HEK293T (cell line): ENCODE measurements at regions not wholly inside any gene's neighbourhood (a gene's known extent, or its start where the extent isn't known, plus 50 kb on each side); places are given as distances from the start of the nearest gene placed in this dataset.

Source experiments
- CTCF ChIA-PET: fragments of 350-600 bp; formaldehyde crosslinking; extraction: SDS; loops from one replicate; lab custom pipeline; 2021; ENCODE audit warnings: antibody characterized with exemption, inconsistent platforms; lab: Yijun Ruan, JAX
- POLR2A ChIA-PET: fragments of 350-600 bp; formaldehyde crosslinking; extraction: SDS; loops from one replicate; lab custom pipeline; 2020; ENCODE audit warnings: antibody characterized with exemption, inconsistent platforms; lab: Yijun Ruan, JAX
- DNase-seq: peaks from one replicate; pipeline ENCODE4 v3.0.0; 2012; ENCODE audit warnings: mixed read lengths; ENCODE audit errors: extremely low spot score
- ARNT ChIP-seq: fragments of 450-650 bp; IDR thresholded peaks from 2 replicates; pipeline ENCODE4 v1.6.1; 2017; ENCODE audit warnings: mild to moderate bottlenecking
- BHLHE40 ChIP-seq: fragments of 450-650 bp; IDR thresholded peaks from 2 replicates; pipeline ENCODE4 v1.6.1; 2016; ENCODE audit warnings: mild to moderate bottlenecking, moderate library complexity, borderline replicate concordance
- CTBP1 ChIP-seq: fragments of 450-650 bp; IDR thresholded peaks from 2 replicates; pipeline ENCODE4 v1.6.1; 2016; ENCODE audit warnings: borderline replicate concordance
- ELF4 ChIP-seq: fragments of 450-650 bp; IDR thresholded peaks from 2 replicates; pipeline ENCODE4 v1.6.1; 2017; ENCODE audit warnings: antibody characterized with exemption
- FOXA1 ChIP-seq: fragments of 450-650 bp; IDR thresholded peaks from 2 replicates; pipeline ENCODE4 v1.6.1; 2016; ENCODE audit warnings: mild to moderate bottlenecking
- FOXK2 ChIP-seq: fragments of 450-650 bp; IDR thresholded peaks from 2 replicates; pipeline ENCODE4 v1.6.1; 2016; ENCODE audit warnings: mild to moderate bottlenecking
- FOXM1 ChIP-seq: fragments of 450-650 bp; IDR thresholded peaks from 2 replicates; pipeline ENCODE4 v1.6.1; 2017; ENCODE audit warnings: mild to moderate bottlenecking, borderline replicate concordance
- HDGF ChIP-seq: fragments of 450-650 bp; IDR thresholded peaks from 2 replicates; pipeline ENCODE4 v1.6.1; 2017; ENCODE audit warnings: antibody characterized with exemption, borderline replicate concordance
- L3MBTL2 ChIP-seq: fragments of 450-650 bp; conservative IDR thresholded peaks from 2 replicates; pipeline ENCODE4 v1.6.1; 2016; ENCODE audit warnings: mild to moderate bottlenecking
- LEF1 ChIP-seq: fragments of 450-650 bp; IDR thresholded peaks from 2 replicates; pipeline ENCODE4 v1.6.1; 2017; ENCODE audit warnings: mild to moderate bottlenecking, borderline replicate concordance
- NFRKB ChIP-seq: fragments of 450-650 bp; IDR thresholded peaks from 2 replicates; pipeline ENCODE4 v1.6.1; 2016; ENCODE audit warnings: mild to moderate bottlenecking, moderate library complexity
- SP1 ChIP-seq: fragments of 450-650 bp; IDR thresholded peaks from 2 replicates; pipeline ENCODE4 v1.6.1; 2017
- SUZ12 ChIP-seq: fragments of 450-650 bp; IDR thresholded peaks from 2 replicates; pipeline ENCODE4 v1.6.1; 2016; ENCODE audit warnings: mild to moderate bottlenecking
- TARDBP ChIP-seq: fragments of 450-650 bp; IDR thresholded peaks from 2 replicates; pipeline ENCODE4 v1.6.1; 2016
- ZNF384 ChIP-seq: fragments of 450-650 bp; IDR thresholded peaks from 2 replicates; pipeline ENCODE4 v1.6.1; 2016
- TF ChIP-seq, protein P1 (sequence below): fragments of 450-650 bp; IDR thresholded peaks from 2 replicates; pipeline ENCODE4 v1.6.1; 2016

DNA sequence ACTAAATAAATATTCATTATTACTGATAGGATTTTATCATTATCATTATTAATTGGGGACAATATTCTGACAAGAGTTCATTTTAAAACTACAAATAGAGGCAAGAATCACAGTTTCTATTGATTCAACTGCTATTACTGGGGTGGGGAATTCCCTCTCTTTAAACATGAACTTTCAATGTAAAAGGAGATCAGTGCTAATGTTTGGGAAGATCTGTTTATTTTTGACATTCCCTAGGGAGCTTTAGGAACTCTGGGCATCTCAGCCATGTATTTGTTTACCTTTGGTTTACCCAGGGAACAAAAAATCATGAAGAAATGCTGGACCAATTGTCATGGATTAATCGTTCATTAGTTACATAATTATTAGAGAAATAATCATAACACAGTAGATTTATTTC lies 443.2 kb upstream of the AKR1E2 start:
- no peak for DNase-seq
- CTCF ChIA-PET, result no interaction called here
- no peak for TF ChIP-seq FOXK2
- TF ChIP-seq ARNT, result no peak
- no peak for TF ChIP-seq SUZ12
- no peak for TF ChIP-seq CTBP1
- TF ChIP-seq FOXM1, result no peak
- TF ChIP-seq SP1, result no peak
- POLR2A ChIA-PET, result no interaction called here

- ChIA-PET CTCF (no interaction called here), POLR2A (no interaction called here)
- DNase-seq, result no peak
- TF ChIP-seq ELF4 (no peak), CTBP1 (no peak), ZNF384 (no peak), BHLHE40 (no peak), FOXM1 (no peak), NFRKB (no peak), TARDBP (no peak), ARNT (no peak), FOXA1 (no peak), LEF1 (no peak), SUZ12 (no peak), L3MBTL2 (no peak), SP1 (no peak), FOXK2 (no peak), HDGF (no peak)
- TF ChIP-seq, protein P1, sequence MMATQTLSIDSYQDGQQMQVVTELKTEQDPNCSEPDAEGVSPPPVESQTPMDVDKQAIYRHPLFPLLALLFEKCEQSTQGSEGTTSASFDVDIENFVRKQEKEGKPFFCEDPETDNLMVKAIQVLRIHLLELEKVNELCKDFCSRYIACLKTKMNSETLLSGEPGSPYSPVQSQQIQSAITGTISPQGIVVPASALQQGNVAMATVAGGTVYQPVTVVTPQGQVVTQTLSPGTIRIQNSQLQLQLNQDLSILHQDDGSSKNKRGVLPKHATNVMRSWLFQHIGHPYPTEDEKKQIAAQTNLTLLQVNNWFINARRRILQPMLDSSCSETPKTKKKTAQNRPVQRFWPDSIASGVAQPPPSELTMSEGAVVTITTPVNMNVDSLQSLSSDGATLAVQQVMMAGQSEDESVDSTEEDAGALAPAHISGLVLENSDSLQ, result no peak
These were observed 452.4 kb upstream of the AKR1E2 start for GRCh38 chr10:4373612-4374011.

- ChIA-PET POLR2A (no interaction called here), CTCF (no interaction called here)
- DNase-seq, result no peak
- TF ChIP-seq SP1, result no peak
- no peak for TF ChIP-seq HDGF
- no peak for TF ChIP-seq L3MBTL2
- no peak for TF ChIP-seq TARDBP
- TF ChIP-seq SUZ12, result no peak
- no peak for TF ChIP-seq FOXA1
- TF ChIP-seq BHLHE40, result no peak
- TF ChIP-seq, protein P1, result no peak
- TF ChIP-seq ARNT, result no peak
- no peak for TF ChIP-seq NFRKB
- no peak for TF ChIP-seq ZNF384
- TF ChIP-seq CTBP1, result no peak
- no peak for TF ChIP-seq FOXK2
- TF ChIP-seq ELF4, result no peak
- TF ChIP-seq FOXM1, result no peak
- no peak for TF ChIP-seq LEF1
These were observed 452.9 kb upstream of the AKR1E2 start for GRCh38 chr10:4373098-4373497.

DNA sequence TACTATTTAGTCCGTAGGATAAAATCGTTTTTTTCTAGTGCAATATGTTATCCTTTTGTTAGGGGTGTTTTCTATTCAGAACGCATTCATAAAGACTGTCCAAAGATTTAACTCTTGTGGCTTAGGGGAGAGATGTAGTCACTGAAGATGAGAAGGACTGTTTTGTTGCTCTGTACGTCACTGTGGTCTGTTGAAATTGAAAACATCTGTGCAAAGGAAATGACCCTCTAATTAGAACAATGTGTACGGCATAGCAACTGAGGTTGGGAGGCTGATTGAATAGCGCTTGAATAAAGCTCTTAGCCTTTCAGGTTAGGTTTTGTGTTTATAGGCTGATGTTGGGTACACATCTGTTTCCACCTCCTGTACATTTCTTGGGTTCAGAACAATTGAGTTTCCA lies 453.4 kb upstream of the AKR1E2 start:
- CTCF ChIA-PET, result no interaction called here

DNA sequence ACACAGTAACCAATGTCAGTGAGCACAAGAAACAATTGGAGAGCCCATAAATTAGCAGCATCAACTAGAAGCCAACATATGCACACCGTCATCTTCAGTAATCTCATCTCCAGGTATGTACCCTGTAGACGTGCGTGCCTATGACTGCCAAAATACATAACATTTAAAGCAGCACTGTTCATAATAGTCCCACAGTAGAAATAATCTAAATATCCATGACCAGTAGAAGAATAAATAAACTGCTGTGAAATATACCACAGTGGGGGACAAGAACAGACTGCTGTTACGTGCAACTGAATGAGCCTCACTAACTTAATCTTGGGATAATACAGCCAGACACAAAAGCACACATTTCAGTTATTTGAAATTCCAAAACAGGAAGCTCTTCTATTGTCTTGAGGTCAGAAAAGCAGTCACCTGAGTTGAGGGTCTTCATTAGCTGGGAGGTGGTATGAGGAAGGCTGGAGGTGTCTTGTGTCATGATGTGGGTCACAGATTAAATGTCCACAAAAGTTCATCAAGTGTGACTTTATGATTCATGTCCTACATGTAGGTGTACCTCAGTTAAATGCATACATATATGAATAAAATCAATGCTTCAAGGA lies 454.2 kb upstream of the AKR1E2 start:
- DNase-seq, result no peak
- CTCF ChIA-PET, result no interaction called here
- POLR2A ChIA-PET, result interaction anchor here (1.5 kb wide), 1 partner anchor 27 kb away, joined by 3 read pairs; no protein-coding TSS in a partner anchor
- TF ChIP-seq SUZ12, result no peak

More for the DNA sequence above, 453.4 kb upstream of the AKR1E2 start:
- POLR2A ChIA-PET, result no interaction called here
- TF ChIP-seq SP1, result no peak
- TF ChIP-seq, protein P1, result no peak
- TF ChIP-seq NFRKB, result no peak
- TF ChIP-seq FOXM1, result no peak
- no peak for TF ChIP-seq LEF1
- TF ChIP-seq ELF4, result no peak
- TF ChIP-seq HDGF, result no peak
- no peak for DNase-seq

DNA sequence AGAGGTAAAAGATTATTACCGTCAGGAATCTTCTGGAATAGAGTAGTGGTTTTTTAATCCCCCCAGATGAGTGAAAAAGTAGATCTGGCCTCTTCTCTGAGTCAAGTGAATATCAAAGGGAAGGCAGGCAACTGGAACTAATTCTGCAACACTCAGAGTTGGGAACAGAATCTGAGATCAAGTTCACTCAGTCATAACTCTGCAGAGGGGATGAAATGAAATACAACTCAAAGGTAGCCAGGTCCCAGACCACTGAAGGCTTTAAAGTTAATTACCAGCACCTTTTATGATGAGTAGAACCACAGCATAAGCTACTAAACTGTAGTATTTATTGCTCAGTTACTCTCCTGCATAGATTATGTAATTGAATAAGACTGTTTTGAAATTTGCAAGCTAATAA lies 455.6 kb upstream of the AKR1E2 start:
- TF ChIP-seq ARNT, result no peak
- TF ChIP-seq FOXK2, result no peak
- TF ChIP-seq ELF4, result no peak
- no peak for TF ChIP-seq ZNF384
- no peak for TF ChIP-seq HDGF
- TF ChIP-seq SUZ12, result no peak
- no peak for TF ChIP-seq CTBP1
- no peak for TF ChIP-seq SP1
- TF ChIP-seq NFRKB, result no peak
- TF ChIP-seq, protein P1, result no peak
- TF ChIP-seq FOXA1, result no peak
- TF ChIP-seq TARDBP, result no peak
- TF ChIP-seq BHLHE40, result no peak

More for the DNA sequence above, 455.6 kb upstream of the AKR1E2 start:
- ChIA-PET POLR2A (interaction anchor here (1.5 kb wide), 1 partner anchor 25 kb away, joined by 3 read pairs; no protein-coding TSS in a partner anchor), CTCF (no interaction called here)
- DNase-seq, result no peak
